Activated CD4-positive, alpha-beta T cell treated with anti-CD3 and anti-CD28 coated beads for 36 hours (primary cell): ENCODE measurements at regions not wholly inside any gene's neighbourhood (a gene's known extent, or its start where the extent isn't known, plus 50 kb on each side); places are given as distances from the start of the nearest gene placed in this dataset.

Experiments
- ATAC-seq: fragments of 200-7000 bp; cut with Tn5 transposase; one replicate; pipeline ENCODE4 v1.10.0; 2021; ENCODE audit warnings: mild to moderate bottlenecking, moderate library complexity
- CTCF ChIA-PET: fragments of 350-600 bp; sonication (Branson Sonifier 250); formaldehyde crosslinking; loops from one replicate; lab custom pipeline; 2021; ENCODE audit warnings: antibody characterized with exemption; lab: Charles Lee
- POLR2A ChIA-PET: fragments of 350-600 bp; sonication (Branson Sonifier 250); formaldehyde crosslinking; loops from one replicate; lab custom pipeline; 2021; ENCODE audit warnings: antibody characterized with exemption, inconsistent platforms; lab: Charles Lee
- DNase-seq: peaks from one replicate; pipeline ENCODE4 v3.0.0-alpha.2; 2020
- H3K27ac Mint-ChIP-seq: one replicate; pipeline ENCODE4 v1.8.0; 2021; ENCODE audit warnings: mixed read lengths
- H3K27me3 Mint-ChIP-seq: one replicate; pipeline ENCODE4 v1.8.0; 2021; ENCODE audit warnings: mixed read lengths
- H3K36me3 Mint-ChIP-seq: one replicate; pipeline ENCODE4 v1.8.0; 2021; ENCODE audit warnings: low read depth, mixed read lengths
- H3K4me1 Mint-ChIP-seq: one replicate; pipeline ENCODE4 v1.8.0; 2021; ENCODE audit warnings: mixed read lengths
- H3K4me3 Mint-ChIP-seq: one replicate; pipeline ENCODE4 v1.8.0; 2021; ENCODE audit warnings: mild to moderate bottlenecking, moderate library complexity, mixed read lengths
- H3K9me3 Mint-ChIP-seq: one replicate; pipeline ENCODE4 v1.8.0; 2021; ENCODE audit warnings: low read depth, mixed read lengths
- intact Hi-C, 2 experiments: fragments of 100-400 bp; cut with DNase I in 1 of 2; cut with micrococcal nuclease in 1 of 2; formaldehyde crosslinking; loops; one replicate each; pipeline versions ENCODE4 v1.14.2 to v1.15.1; 2022 to 2024; cut with DNase I, micrococcal nuclease

GRCh38 chr9:8025551-8025950, 226.0 kb upstream of the DMAC1 start:
- H3K27ac Mint-ChIP-seq, result no peak overlapping the region
- DNase-seq (no peak), ATAC-seq (no peak)
- H3K27me3 Mint-ChIP-seq, result no peaks in the 10 kb centered on the region
- intact Hi-C loops, result no loop called here
- H3K9me3 Mint-ChIP-seq, result peaks cover 7% of the 10 kb centered on the region
- H3K4me3 Mint-ChIP-seq, result no peak overlapping the region
- ChIA-PET POLR2A (no interaction called here), CTCF (interaction anchor here (0.7 kb wide), 1 partner anchor 31 kb away, joined by 3 read pairs; no protein-coding TSS in a partner anchor)
- no peaks in the 10 kb centered on the region for H3K4me1 Mint-ChIP-seq
- H3K36me3 Mint-ChIP-seq, result no peaks in the 10 kb centered on the region

GRCh38 chr9:8020186-8020585, 220.6 kb upstream of the DMAC1 start:
- DNase-seq, result no peak
- ATAC-seq, result no peak
- intact Hi-C loops, result no loop called here
- POLR2A ChIA-PET, result no interaction called here
- Mint-ChIP-seq H3K4me1 (no peaks in the 10 kb centered on the region), H3K9me3 (peaks cover 7% of the 10 kb centered on the region), H3K27ac (no peak overlapping the region), H3K4me3 (no peak overlapping the region), H3K27me3 (no peaks in the 10 kb centered on the region), H3K36me3 (no peaks in the 10 kb centered on the region)
- CTCF ChIA-PET, result interaction anchor here (0.6 kb wide), 1 partner anchor 551 kb away, joined by 3 read pairs; no protein-coding TSS in a partner anchor

- ATAC-seq (no peak), DNase-seq (no peak)
- CTCF ChIA-PET, result interaction anchor here (0.6 kb wide), 1 partner anchor 551 kb away, joined by 3 read pairs; no protein-coding TSS in a partner anchor
- intact Hi-C loops, result no loop called here
- Mint-ChIP-seq H3K4me1 (no peaks in the 10 kb centered on the region), H3K9me3 (peaks cover 7% of the 10 kb centered on the region), H3K4me3 (no peak overlapping the region), H3K27me3 (no peaks in the 10 kb centered on the region), H3K27ac (no peak overlapping the region), H3K36me3 (no peaks in the 10 kb centered on the region)
- POLR2A ChIA-PET, result no interaction called here
These were observed 220.1 kb upstream of the DMAC1 start for GRCh38 chr9:8019636-8020035.

- H3K4me3 Mint-ChIP-seq, result no peak overlapping the region
- ATAC-seq (peak; percentile 51), DNase-seq (no peak)
- H3K36me3 Mint-ChIP-seq, result no peaks in the 10 kb centered on the region
- ChIA-PET POLR2A (no interaction called here), CTCF (interaction anchor here (0.8 kb wide), 1 partner anchor 49 kb away, joined by 3 read pairs; no protein-coding TSS in a partner anchor)
- no peaks in the 10 kb centered on the region for H3K4me1 Mint-ChIP-seq
- no peaks in the 10 kb centered on the region for H3K27me3 Mint-ChIP-seq
- H3K9me3 Mint-ChIP-seq, result no peaks in the 10 kb centered on the region
- intact Hi-C loops, result no loop called here
- H3K27ac Mint-ChIP-seq, result no peak overlapping the region
These were observed 215.6 kb upstream of the DMAC1 start for GRCh38 chr9:8014997-8015682.

- H3K27me3 Mint-ChIP-seq, result no peaks in the 10 kb centered on the region
- POLR2A ChIA-PET, result no interaction called here
- CTCF ChIA-PET, result no interaction called here
- no peaks in the 10 kb centered on the region for H3K36me3 Mint-ChIP-seq
- H3K4me3 Mint-ChIP-seq, result no peak overlapping the region
- no peak for ATAC-seq
- DNase-seq, result no peak
- no peaks in the 10 kb centered on the region for H3K9me3 Mint-ChIP-seq
- H3K27ac Mint-ChIP-seq, result no peak overlapping the region
- H3K4me1 Mint-ChIP-seq, result no peaks in the 10 kb centered on the region
- intact Hi-C loops, result no loop called here
These were observed 213.4 kb upstream of the DMAC1 start for GRCh38 chr9:8012986-8013385.

GRCh38 chr9:8011974-8012373, 212.4 kb upstream of the DMAC1 start:
- DNase-seq (no peak), ATAC-seq (no peak)
- ChIA-PET POLR2A (no interaction called here), CTCF (no interaction called here)
- Mint-ChIP-seq H3K4me1 (no peaks in the 10 kb centered on the region), H3K27ac (no peak overlapping the region), H3K36me3 (no peaks in the 10 kb centered on the region), H3K27me3 (no peaks in the 10 kb centered on the region), H3K9me3 (no peaks in the 10 kb centered on the region), H3K4me3 (no peak overlapping the region)
- intact Hi-C loops, result no loop called here

- Mint-ChIP-seq H3K4me3 (no peak overlapping the region), H3K36me3 (no peaks in the 10 kb centered on the region), H3K27me3 (no peaks in the 10 kb centered on the region), H3K4me1 (no peaks in the 10 kb centered on the region), H3K9me3 (no peaks in the 10 kb centered on the region), H3K27ac (no peak overlapping the region)
- intact Hi-C loops, result no loop called here
- ChIA-PET POLR2A (no interaction called here), CTCF (interaction anchor here (1.1 to 1.2 kb wide), 2 partner anchors 13 to 15 kb away, joined by 3 to 4 read pairs; no protein-coding TSS in a partner anchor)
- ATAC-seq (no peak), DNase-seq (no peak)
These were observed 197.0 kb upstream of the DMAC1 start for GRCh38 chr9:7996558-7996957.

GRCh38 chr9:7988644-7989280, 189.2 kb upstream of the DMAC1 start:
- Mint-ChIP-seq H3K27ac (no peak overlapping the region), H3K36me3 (no peaks in the 10 kb centered on the region), H3K4me3 (no peak overlapping the region), H3K4me1 (peaks cover 6% of the 10 kb centered on the region), H3K27me3 (no peaks in the 10 kb centered on the region), H3K9me3 (peaks cover 4% of the 10 kb centered on the region)
- ChIA-PET POLR2A (no interaction called here), CTCF (interaction anchor here (0.9 kb wide), 1 partner anchor 20 kb away, joined by 3 read pairs; no protein-coding TSS in a partner anchor)
- ATAC-seq (peak; percentile 33), DNase-seq (no peak)
- intact Hi-C loops, result no loop called here

GRCh38 chr9:7984692-7985091, 185.1 kb upstream of the DMAC1 start:
- ChIA-PET CTCF (no interaction called here), POLR2A (no interaction called here)
- no peaks in the 10 kb centered on the region for H3K27me3 Mint-ChIP-seq
- H3K27ac Mint-ChIP-seq, result no peak overlapping the region
- intact Hi-C loops, result no loop called here
- ATAC-seq (no peak), DNase-seq (no peak)
- H3K36me3 Mint-ChIP-seq, result no peaks in the 10 kb centered on the region
- peaks cover 35% of the 10 kb centered on the region for H3K4me1 Mint-ChIP-seq
- no peak overlapping the region for H3K4me3 Mint-ChIP-seq
- H3K9me3 Mint-ChIP-seq, result peaks cover 2% of the 10 kb centered on the region

GRCh38 chr9:7984203-7984602, 184.6 kb upstream of the DMAC1 start:
- ChIA-PET POLR2A (no interaction called here), CTCF (interaction anchor here (0.6 to 0.7 kb wide), 3 partner anchors 13 to 186 kb away, joined by 3 to 4 read pairs (median 3); no protein-coding TSS in a partner anchor)
- DNase-seq (no peak), ATAC-seq (no peak)
- intact Hi-C loops, result no loop called here
- H3K9me3 Mint-ChIP-seq, result peaks cover 2% of the 10 kb centered on the region
- no peaks in the 10 kb centered on the region for H3K36me3 Mint-ChIP-seq
- H3K4me1 Mint-ChIP-seq, result peaks cover 35% of the 10 kb centered on the region
- H3K27me3 Mint-ChIP-seq, result no peaks in the 10 kb centered on the region
- H3K27ac Mint-ChIP-seq, result no peak overlapping the region
- no peak overlapping the region for H3K4me3 Mint-ChIP-seq

GRCh38 chr9:7983490-7983889, 183.9 kb upstream of the DMAC1 start:
- H3K4me3 Mint-ChIP-seq, result no peak overlapping the region
- no peaks in the 10 kb centered on the region for H3K9me3 Mint-ChIP-seq
- H3K4me1 Mint-ChIP-seq, result peaks cover 32% of the 10 kb centered on the region
- no peaks in the 10 kb centered on the region for H3K36me3 Mint-ChIP-seq
- intact Hi-C loops, result no loop called here
- DNase-seq, result no peak
- ATAC-seq, result no peak
- no peaks in the 10 kb centered on the region for H3K27me3 Mint-ChIP-seq
- POLR2A ChIA-PET, result no interaction called here
- CTCF ChIA-PET, result interaction anchor here (0.7 kb wide), 2 partner anchors 13 to 185 kb away, joined by 3 to 4 read pairs; no protein-coding TSS in a partner anchor
- no peak overlapping the region for H3K27ac Mint-ChIP-seq

- peak; percentile 55 for ATAC-seq
- POLR2A ChIA-PET, result no interaction called here
- Mint-ChIP-seq H3K27ac (peak overlapping the region; percentile 77), H3K9me3 (no peaks in the 10 kb centered on the region), H3K4me3 (peak overlapping the region; percentile 20), H3K36me3 (no peaks in the 10 kb centered on the region), H3K4me1 (peaks cover 37% of the 10 kb centered on the region), H3K27me3 (no peaks in the 10 kb centered on the region)
- CTCF ChIA-PET, result no interaction called here
- intact Hi-C loops, result no loop called here
- no peak for DNase-seq
These were observed 183.3 kb upstream of the DMAC1 start for GRCh38 chr9:7982907-7983306.
